ENCODE measurements at regions not wholly inside any gene's neighbourhood (a gene's known extent, or its start where the extent isn't known, plus 50 kb on each side); places are given as distances from the start of the nearest gene placed in this dataset.

- H3K79me2 ChIP-seq (ENCODE audit: insufficient read depth, low read length): no peaks in the 10 kb centered on the region
- TF ChIP-seq, protein P1, sequence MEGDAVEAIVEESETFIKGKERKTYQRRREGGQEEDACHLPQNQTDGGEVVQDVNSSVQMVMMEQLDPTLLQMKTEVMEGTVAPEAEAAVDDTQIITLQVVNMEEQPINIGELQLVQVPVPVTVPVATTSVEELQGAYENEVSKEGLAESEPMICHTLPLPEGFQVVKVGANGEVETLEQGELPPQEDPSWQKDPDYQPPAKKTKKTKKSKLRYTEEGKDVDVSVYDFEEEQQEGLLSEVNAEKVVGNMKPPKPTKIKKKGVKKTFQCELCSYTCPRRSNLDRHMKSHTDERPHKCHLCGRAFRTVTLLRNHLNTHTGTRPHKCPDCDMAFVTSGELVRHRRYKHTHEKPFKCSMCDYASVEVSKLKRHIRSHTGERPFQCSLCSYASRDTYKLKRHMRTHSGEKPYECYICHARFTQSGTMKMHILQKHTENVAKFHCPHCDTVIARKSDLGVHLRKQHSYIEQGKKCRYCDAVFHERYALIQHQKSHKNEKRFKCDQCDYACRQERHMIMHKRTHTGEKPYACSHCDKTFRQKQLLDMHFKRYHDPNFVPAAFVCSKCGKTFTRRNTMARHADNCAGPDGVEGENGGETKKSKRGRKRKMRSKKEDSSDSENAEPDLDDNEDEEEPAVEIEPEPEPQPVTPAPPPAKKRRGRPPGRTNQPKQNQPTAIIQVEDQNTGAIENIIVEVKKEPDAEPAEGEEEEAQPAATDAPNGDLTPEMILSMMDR (IDR thresholded peaks at IDR 0.05): no peak
- Mint-ChIP-seq H3K4me3 (no peak overlapping the region), H3K27ac (no peak overlapping the region), H3K36me3 (no peaks in the 10 kb centered on the region), H3K9me3 (peaks cover 0 to 6% (median 5%) of the 10 kb centered on the region in 7 donors), H3K4me1 (no peaks in the 10 kb centered on the region), H3K27me3 (ENCODE audit: low read depth in 3 of 3) (peaks cover 0 to 10% (median 4%) of the 10 kb centered on the region in 3 donors)
- no CpG with 5 or more reads among the region's 4 CpGs for WGBS (ENCODE audit: insufficient coverage)
- no peaks in the 10 kb centered on the region for H3K9me3 ChIP-seq (replicated peaks in 1 of 2; ENCODE audit: control insufficient read depth in 1 of 2, insufficient read depth in 1 of 2, low read length in 2 of 2)
- H2AFZ ChIP-seq (ENCODE audit: insufficient read depth, low read depth, low read length, poor library complexity, severe bottlenecking): no peak overlapping the region
- no peak overlapping the region for H3K27ac ChIP-seq (ENCODE audit: low read depth in 1 of 2, low read length in 2 of 2)
- intact Hi-C loops (cut with micrococcal nuclease): no loop called here
- H3K4me2 ChIP-seq (replicated peaks; ENCODE audit: extremely low read depth, low read length, poor library complexity, severe bottlenecking): no peak overlapping the region
- no peaks in the 10 kb centered on the region for H3K36me3 ChIP-seq (replicated peaks in 1 of 2; ENCODE audit: control insufficient read depth in 1 of 2, insufficient read depth in 2 of 2, low read length in 2 of 2)
- no peaks in the 10 kb centered on the region for H3K4me1 ChIP-seq (ENCODE audit: control insufficient read depth in 1 of 2, insufficient read depth in 2 of 2, low read length in 2 of 2)
- H3K27me3 ChIP-seq (ENCODE audit: control insufficient read depth in 2 of 2, insufficient read depth in 2 of 2, low read length in 2 of 2): no peaks in the 10 kb centered on the region
- no peak overlapping the region for H3K9ac ChIP-seq (ENCODE audit: insufficient read depth, low read length, poor library complexity, severe bottlenecking)
- no peak for DNase-seq
- H3K4me3 ChIP-seq (replicated peaks in 1 of 3; ENCODE audit: low read depth in 2 of 3, low read length in 3 of 3): no peak overlapping the region
- no peaks in the 10 kb centered on the region for H4K20me1 ChIP-seq (ENCODE audit: insufficient read depth, low read length)
These were observed 100.3 kb upstream of the USP9X start for GRCh38 chrX:40984962-40985361.

- Mint-ChIP-seq H3K4me3 (no peak overlapping the region), H3K9me3 (peaks cover 0 to 14% (median 5%) of the 10 kb centered on the region in 7 donors), H3K27me3 (ENCODE audit: low read depth in 3 of 3) (peaks cover 0 to 8% (median 5%) of the 10 kb centered on the region in 3 donors), H3K36me3 (no peaks in the 10 kb centered on the region), H3K27ac (peak overlapping the region in 1 of 7 donors; percentile 78), H3K4me1 (peaks cover 5% of the 10 kb centered on the region)
- TF ChIP-seq, protein P1 (IDR thresholded peaks at IDR 0.05): no peak
- intact Hi-C loops (cut with micrococcal nuclease): no loop called here
- Histone ChIP-seq H3K4me2 (replicated peaks; ENCODE audit: extremely low read depth, low read length, poor library complexity, severe bottlenecking) (no peak overlapping the region), H3K27ac (ENCODE audit: low read depth in 1 of 2, low read length in 2 of 2) (no peak overlapping the region), H3K9me3 (replicated peaks in 1 of 2; ENCODE audit: control insufficient read depth in 1 of 2, insufficient read depth in 1 of 2, low read length in 2 of 2) (no peaks in the 10 kb centered on the region), H3K27me3 (ENCODE audit: control insufficient read depth in 2 of 2, insufficient read depth in 2 of 2, low read length in 2 of 2) (no peaks in the 10 kb centered on the region), H3K79me2 (ENCODE audit: insufficient read depth, low read length) (no peaks in the 10 kb centered on the region), H3K9ac (ENCODE audit: insufficient read depth, low read length, poor library complexity, severe bottlenecking) (no peak overlapping the region), H3K4me1 (ENCODE audit: control insufficient read depth in 1 of 2, insufficient read depth in 2 of 2, low read length in 2 of 2) (no peaks in the 10 kb centered on the region), H3K36me3 (replicated peaks in 1 of 2; ENCODE audit: control insufficient read depth in 1 of 2, insufficient read depth in 2 of 2, low read length in 2 of 2) (no peaks in the 10 kb centered on the region), H4K20me1 (ENCODE audit: insufficient read depth, low read length) (no peaks in the 10 kb centered on the region), H2AFZ (ENCODE audit: insufficient read depth, low read depth, low read length, poor library complexity, severe bottlenecking) (no peak overlapping the region), H3K4me3 (replicated peaks in 1 of 3; ENCODE audit: low read depth in 2 of 3, low read length in 3 of 3) (no peak overlapping the region)
- no peak for DNase-seq
- 100% methylated on average over 1 of the region's 2 CpGs for WGBS (ENCODE audit: insufficient coverage)
These were observed 97.8 kb upstream of the USP9X start for GRCh38 chrX:40987413-40987812.
